ENCODE measurements at regions not wholly inside any gene's neighbourhood (a gene's known extent, or its start where the extent isn't known, plus 50 kb on each side); places are given as distances from the start of the nearest gene placed in this dataset.
"Not testable (repeated sequence)": the region's sequence is repeated elsewhere in the genome, so short reads cannot be mapped to it uniquely, and the experiment has no call there.

DNA sequence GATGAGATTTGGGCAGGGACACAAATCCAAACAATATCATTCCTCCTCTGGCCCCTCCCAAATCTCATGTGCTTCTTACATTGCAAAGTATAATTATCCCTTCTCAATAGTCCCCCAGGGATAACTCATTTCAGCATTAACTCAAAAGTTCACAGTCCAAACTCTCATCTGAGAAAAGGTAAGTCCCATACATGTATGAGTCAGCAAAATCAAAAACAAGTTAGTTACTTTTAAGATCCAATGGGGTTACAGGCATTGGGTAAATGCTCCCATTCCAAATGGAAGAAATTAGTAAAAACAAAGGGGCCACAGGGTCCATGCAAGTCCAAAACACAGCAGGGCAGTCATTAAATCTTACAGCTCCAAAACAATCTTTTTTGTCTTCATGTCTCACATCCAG, 917.9 kb upstream of the CDH10 start:
- no peak overlapping the region for H3K4me3 ChIP-seq (ENCODE audit: low read depth, low read length)
- TF ChIP-seq, protein P1, sequence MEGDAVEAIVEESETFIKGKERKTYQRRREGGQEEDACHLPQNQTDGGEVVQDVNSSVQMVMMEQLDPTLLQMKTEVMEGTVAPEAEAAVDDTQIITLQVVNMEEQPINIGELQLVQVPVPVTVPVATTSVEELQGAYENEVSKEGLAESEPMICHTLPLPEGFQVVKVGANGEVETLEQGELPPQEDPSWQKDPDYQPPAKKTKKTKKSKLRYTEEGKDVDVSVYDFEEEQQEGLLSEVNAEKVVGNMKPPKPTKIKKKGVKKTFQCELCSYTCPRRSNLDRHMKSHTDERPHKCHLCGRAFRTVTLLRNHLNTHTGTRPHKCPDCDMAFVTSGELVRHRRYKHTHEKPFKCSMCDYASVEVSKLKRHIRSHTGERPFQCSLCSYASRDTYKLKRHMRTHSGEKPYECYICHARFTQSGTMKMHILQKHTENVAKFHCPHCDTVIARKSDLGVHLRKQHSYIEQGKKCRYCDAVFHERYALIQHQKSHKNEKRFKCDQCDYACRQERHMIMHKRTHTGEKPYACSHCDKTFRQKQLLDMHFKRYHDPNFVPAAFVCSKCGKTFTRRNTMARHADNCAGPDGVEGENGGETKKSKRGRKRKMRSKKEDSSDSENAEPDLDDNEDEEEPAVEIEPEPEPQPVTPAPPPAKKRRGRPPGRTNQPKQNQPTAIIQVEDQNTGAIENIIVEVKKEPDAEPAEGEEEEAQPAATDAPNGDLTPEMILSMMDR (IDR thresholded peaks at IDR 0.05; ENCODE audit: insufficient read depth, low read depth, low read length, missing control alignments), result no peak
- DNase-seq (ENCODE audit: low read depth), result no peak

DNA sequence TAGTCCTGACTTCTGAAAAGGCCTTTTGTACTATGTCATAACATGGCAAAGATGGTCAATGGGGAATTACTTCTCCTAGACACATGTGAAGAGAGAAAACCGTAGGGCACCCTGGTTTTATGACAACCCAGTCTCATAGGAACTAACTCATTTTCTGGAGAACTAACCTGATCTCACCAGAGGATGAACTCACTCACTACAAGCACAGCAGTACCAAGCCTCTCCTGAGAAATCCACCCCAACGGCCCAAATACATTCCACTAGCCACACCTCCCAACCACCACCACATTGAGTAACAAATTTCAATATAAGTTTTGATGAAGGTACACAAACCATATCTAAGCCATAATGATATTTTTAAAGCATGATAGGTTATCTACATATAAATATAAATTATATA, 909.3 kb upstream of the CDH10 start:
- H3K4me3 ChIP-seq (ENCODE audit: low read depth, low read length), result no peak overlapping the region
- no peak for DNase-seq (ENCODE audit: low read depth)
- TF ChIP-seq, protein P1 (IDR thresholded peaks at IDR 0.05; ENCODE audit: insufficient read depth, low read depth, low read length, missing control alignments), result no peak

DNA sequence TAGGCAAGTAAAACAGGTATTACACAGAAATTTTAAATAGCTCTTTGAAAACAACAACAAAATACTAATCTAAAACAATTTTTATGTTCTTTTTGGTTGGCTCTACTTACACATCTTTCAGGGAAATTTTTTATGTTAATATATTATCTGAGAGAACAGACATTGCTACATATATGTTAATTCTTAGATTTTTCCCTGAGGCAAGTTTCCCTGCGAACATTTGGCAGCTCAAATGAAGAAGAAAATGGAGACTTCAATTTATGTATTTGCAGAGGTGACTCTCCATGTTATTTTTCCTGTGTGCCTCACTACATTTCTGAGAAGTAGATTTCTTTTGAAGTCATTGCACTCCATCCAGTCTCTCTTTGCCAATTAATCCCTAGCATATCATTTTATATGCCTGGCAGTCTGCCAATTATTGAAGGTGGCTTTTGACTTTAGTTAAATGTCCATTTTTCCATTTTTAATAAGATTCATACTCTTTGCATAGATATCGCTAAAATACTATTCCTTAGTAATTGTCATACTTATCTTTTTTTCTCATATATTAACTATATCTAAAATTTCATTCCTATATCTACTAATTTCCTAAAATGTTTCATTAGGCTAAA, 908.2 kb upstream of the CDH10 start:
- H3K4me3 ChIP-seq (ENCODE audit: low read depth, low read length), result no peak overlapping the region
- TF ChIP-seq, protein P1 (IDR thresholded peaks at IDR 0.05; ENCODE audit: insufficient read depth, low read depth, low read length, missing control alignments), result no peak
- no peak for DNase-seq (ENCODE audit: low read depth)

DNA sequence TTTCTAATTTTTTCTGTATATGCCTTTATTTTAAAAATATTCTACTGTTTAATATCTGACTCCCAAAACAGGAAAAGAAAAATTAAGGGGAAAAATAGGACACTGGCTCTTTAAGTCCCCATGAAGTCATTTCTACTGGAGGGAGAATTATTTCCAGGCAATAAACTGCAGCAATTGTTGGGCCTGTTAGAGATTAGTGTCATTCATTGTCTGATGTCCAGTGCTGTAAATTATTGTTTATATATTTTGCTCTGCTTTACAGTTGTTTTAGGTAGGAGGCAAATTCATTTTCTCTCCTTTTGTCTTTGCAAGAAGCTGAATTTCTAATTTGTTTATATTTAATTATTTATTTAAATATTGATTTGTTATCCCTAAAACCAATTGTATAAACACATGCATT, 906.0 kb upstream of the CDH10 start:
- no peak for DNase-seq (ENCODE audit: low read depth)
- no peak overlapping the region for H3K4me3 ChIP-seq (ENCODE audit: low read depth, low read length)
- TF ChIP-seq, protein P1 (IDR thresholded peaks at IDR 0.05; ENCODE audit: insufficient read depth, low read depth, low read length, missing control alignments), result no peak

DNA sequence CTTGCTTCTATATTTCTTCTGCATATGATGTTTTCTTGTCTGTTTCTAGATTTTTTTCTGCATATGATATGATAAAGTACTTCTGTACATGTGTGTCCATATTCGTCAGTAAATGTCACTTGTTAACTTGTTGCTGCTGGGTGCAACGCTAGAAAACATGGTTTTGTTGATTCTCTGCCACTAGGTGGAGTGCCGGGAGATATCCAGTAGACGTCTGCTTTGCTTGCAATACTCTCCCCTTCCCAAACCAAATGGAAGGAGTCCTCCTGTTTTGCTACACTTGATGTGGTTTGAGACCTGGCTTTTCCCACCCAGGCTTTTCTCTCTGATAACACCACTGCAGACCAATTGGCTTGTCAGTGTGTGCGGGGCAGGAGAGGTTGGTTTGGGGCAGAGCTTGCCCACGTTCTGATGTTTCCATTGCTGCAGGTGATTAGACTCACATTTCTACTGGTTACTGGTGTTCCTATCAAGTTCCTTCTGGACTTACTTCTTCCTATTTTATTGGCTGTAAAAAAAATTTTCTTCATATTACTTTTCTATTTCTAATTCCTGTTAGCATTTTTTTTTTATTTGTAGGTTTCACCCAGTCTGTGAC, 900.0 kb upstream of the CDH10 start:
- DNase-seq (ENCODE audit: low read depth), result peak; percentile 13
- H3K4me3 ChIP-seq (ENCODE audit: low read depth, low read length), result no peak overlapping the region
- TF ChIP-seq, protein P1 (IDR thresholded peaks at IDR 0.05; ENCODE audit: insufficient read depth, low read depth, low read length, missing control alignments), result peak; percentile 31

DNA sequence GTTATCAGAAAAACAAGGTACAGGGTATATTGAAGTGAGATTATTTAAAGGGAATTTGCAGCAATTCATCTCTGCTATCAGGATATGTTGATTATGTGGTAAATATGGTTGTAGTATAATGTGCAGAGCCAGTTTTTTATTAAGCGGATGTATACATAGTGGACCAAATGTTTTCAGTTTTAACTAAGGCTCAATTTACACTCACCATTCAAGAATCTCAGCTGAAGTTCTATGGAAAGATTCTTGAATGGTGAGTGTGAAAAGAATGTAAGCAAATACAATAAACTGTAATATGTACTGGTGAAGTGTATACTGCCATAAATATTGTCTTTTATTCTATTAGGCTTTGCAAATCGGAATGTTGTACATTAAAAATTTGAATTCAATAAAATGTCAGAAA, 895.9 kb upstream of the CDH10 start:
- H3K4me3 ChIP-seq (ENCODE audit: low read depth, low read length), result no peak overlapping the region
- DNase-seq (ENCODE audit: low read depth), result no peak
- TF ChIP-seq, protein P1 (IDR thresholded peaks at IDR 0.05; ENCODE audit: insufficient read depth, low read depth, low read length, missing control alignments), result no peak

DNA sequence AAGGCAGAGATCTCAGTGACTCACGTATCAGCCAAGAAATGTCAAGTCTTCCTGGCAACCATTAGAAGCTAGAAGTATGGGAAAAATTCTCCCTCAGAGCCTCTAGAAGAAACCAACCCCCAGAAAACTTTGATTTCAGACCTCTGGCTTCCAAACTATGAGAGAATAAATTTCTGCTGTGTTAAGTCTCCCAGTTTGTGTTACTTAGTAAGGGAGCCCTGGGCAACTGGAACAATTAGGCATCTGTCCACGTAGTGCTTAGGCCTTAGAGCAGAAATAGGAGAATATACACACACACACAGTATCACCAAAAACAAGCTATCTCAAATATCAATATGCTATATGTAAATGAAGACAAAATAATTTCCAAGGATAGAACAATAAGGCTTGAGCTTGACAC, 894.8 kb upstream of the CDH10 start:
- no peak overlapping the region for H3K4me3 ChIP-seq (ENCODE audit: low read depth, low read length)
- DNase-seq (ENCODE audit: low read depth), result no peak
- TF ChIP-seq, protein P1 (IDR thresholded peaks at IDR 0.05; ENCODE audit: insufficient read depth, low read depth, low read length, missing control alignments), result no peak

DNA sequence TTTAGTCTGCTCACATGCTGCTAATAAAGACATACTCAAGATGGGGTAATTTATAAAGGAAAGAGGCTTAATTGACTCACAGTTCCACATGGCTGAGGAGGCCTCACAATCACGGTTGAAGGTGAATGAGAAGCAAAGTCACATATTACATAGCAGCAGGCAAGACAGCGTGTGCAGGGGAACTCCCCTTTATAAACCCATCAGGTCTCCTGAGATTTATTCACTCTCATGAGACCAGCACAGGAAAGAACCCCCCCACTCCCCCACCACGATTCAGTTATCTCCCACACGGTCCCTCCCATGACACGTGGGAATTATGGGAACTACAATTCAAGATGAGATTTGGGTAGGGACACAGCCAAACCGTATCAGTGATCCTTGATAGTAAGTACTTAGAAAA, 891.7 kb upstream of the CDH10 start:
- DNase-seq (ENCODE audit: low read depth); H3K4me3 ChIP-seq (ENCODE audit: low read depth, low read length): not testable (repeated sequence)
